T-helper 22 cell (primary cell): ENCODE measurements at regions not wholly inside any gene's neighbourhood (a gene's known extent, or its start where the extent isn't known, plus 50 kb on each side); places are given as distances from the start of the nearest gene placed in this dataset.
A peak's percentile ranks its signal among the peaks of the same experiment; 100 is the strongest.
"Not testable (repeated sequence)": the region's sequence is repeated elsewhere in the genome, so short reads cannot be mapped to it uniquely, and the experiment has no call there.

Source experiments
- DNase-seq: peaks from one replicate; pipeline ENCODE4 v3.0.0-alpha.2; 2020; ENCODE audit warnings: low read depth

DNA sequence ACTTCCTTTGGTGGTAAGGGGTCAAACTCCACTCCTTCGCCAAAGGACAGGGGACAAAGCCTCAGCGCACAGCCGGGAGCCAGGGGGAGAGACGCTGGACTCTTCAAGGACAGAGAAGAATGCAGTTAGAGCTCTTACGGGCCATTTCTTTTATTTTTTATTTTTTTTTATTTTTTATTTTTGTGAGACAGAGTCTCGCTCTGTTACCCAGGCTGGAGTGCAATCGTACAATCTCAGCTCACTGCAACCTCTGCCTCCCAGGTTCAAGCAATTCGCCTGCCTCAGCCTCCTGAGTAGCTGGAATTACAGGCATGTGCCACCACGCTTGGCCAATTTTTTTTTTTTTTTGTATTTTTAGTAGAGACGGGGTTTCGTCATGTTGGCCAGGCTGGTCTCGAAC lies 93.2 kb upstream of the RPH3AL start, which contains the start of gene RFLNB:
Gene RFLNB, minus strand, starts transcription at position 101 of the 400 bp plus-strand sequence.
- DNase-seq = not testable (repeated sequence)

DNA sequence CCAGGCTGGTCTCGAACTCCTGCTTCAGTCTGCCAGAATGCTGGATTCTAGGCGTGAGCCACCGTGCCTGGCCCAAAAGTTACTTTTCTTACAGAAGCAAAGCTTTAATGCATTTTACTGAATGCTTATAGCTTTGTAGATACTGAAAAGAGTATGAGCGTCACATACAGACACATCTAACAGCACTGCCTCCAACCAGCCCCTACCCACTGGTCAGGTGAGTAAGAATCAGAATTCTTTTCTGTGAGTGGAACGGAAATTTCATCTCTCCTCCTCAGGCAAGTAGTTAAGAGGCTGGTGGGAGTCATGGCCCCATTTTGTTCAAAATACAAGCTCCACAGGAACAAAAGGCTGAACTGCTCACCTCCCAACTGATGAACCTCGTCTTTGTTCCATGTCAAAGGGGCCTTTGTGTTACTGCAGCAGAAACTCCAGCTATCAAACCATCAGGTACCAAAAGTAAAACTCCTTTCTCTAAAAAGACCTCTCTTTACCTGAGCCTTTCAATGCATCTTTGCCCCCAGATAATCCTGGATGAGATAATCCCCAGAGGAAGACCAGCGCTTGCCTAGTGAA lies 92.4 kb upstream of the RPH3AL start:
- no peak for DNase-seq

DNA sequence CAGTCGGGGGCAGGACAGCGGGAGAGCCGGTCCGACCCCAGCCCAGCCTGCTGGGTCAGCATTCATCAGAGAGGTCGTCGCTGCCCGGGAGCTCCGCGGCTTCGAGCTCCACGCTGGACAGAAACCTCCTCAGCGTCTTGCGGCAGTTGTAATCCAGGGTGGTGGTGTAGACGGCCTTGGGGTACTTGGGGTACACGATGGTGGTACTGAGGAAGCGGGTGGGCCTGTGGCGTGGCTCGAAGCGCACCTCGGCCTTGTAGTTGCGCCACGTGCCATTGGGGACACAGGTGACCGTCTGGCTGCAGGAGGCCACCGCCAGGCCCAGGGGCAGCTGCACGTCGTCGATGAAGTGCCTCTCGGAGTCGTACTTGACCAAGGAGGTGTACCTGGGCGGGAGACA lies 90.5 kb upstream of the RPH3AL start:
- no peak for DNase-seq

DNA sequence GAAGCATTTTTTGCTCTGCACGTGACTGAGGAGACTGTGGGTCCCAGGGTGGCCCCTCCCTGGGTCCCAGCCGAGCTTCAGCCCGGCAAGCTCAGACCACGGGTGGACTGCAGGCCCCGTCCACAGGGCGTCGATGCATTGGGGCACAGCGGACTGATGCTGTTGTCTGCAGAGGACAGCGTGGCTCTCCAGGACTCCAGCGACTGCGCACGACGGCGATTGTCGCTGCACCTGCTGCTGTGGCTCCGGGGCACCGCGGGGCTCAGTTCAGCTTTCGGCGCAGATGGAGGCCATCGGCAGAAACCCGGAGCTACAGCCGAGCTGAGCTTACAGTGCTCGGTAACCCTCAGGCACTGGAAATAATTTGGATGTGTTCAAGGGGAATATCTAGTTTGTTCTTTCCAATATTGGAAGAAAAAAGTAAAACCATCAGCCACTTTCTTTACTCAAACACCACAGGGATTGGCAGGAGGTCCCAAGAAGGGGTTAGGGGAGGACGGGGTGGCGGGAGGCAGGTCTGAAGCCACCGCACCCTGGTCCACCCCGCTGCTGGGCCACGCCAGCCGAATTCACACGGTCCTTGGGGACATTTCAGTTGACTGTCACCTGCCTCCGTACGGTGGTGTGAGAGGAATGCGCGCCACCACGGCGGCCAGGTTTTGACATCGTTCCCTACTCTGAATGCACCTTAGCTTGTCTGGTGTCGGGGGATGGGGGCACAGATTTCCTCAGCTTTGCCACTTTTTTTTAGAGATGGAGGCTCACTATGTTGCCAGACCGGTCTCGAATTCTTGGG lies 88.7 kb upstream of the RPH3AL start:
- no peak for DNase-seq

DNA sequence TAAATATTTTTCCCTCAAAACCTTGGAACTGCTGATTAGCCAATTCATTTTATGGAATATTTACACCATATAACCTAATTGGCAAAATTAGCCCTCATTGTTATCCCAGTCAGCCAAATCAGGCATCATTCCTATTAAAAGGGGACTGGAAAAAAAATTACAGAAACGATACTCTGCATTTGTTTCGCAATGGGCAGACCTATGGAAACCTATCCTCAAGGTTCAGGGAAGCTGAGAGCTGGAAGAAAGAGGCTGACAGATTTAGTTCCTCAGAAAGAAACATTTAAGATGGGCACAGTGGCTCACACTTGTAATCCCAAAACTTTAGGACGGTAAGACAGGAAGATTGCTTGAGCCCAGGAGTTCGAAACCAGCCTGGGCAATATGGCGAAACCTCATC lies 85.6 kb upstream of the RPH3AL start:
- no peak for DNase-seq

DNA sequence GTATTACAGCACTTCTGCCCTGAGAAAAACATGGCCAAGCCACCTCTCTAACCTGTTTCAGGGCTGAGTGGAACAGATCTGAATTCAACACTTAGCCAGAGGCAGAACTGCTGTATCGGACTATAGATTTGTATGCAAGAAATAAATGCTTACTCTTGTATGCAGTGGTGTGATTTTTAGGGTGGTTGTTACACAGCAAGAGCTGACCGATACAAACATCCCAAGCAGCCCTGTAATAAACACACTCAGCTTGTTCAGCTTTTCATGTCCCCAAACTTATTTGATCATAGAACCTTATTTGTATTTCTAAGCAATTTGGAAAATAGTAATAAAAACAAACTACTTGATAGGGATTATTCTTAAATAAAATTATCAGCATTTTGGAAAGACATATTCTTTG lies 84.9 kb upstream of the RPH3AL start:
- no peak for DNase-seq

DNA sequence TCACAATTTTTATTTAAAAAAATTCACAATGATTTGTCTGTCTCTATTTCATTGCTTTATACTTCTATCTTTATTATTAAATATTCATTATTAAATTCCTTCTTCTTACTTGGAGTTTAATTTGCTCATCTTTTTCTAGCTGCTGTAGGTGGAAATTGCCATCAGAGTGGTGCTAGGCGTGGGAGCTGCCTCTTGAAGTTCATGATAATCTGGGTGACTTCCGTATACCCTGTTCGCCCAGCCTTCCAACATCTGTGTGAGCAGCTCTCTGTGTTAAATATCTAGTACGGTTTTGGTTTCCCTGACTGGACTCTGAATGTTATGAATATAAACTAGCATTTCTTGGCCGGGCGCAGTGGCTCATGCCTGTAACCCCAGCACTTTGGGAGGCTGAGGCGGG lies 84.0 kb upstream of the RPH3AL start:
- DNase-seq = no peak

DNA sequence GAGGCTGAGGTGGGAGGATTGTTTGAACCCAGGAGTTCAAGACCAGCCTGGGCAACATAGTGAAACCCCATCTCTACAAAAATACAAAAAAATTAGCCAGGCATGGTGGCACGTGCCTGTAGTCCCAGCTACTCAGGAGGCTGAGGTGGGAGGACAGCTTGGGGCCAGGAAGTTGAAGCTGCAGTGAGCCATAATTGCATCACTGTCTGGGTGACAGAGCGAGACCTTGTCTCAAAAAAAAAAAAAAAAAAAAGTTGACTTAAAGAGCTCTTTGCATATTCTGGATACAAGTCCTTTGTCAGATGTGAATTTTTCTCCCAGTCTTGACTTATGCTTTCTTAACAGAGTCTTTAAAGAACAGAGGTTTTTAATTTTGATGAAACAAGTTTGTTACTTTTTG lies 79.9 kb upstream of the RPH3AL start:
- not testable (repeated sequence) for DNase-seq

DNA sequence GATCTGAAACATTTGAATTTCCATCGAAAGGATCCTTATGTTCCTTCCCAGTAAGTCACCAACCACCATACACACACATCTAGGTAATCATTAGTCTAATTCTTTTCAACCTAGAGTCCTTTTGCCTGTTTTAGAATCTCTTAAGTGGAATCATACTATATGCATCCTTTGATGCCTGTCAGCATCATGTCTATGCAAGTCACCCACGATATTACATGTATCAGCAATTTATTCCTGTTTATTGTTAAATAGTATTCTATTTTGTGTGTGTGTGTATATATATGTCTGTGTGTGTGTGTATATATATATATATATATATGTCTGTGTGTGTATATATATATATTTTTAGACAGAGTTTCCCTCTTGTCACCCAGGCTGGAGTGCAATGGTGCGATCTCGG lies 78.9 kb upstream of the RPH3AL start:
- no peak for DNase-seq

DNA sequence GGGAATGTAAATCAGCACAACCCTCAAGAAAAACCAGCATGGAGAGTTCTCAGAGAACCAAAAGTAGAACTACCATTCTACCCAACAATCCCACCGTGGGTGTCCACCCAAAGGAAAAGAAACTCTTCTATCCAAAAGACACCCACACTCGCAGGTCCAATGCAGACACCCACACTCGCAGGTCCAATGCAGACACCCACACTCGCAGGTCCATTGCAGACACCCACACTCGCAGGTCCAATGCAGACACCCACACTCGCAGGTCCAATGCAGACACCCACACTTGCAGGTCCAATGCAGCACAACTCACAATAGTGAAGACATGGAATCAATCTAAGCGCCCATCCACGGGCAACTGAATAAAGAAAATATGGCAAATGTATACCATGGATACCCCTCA lies 77.0 kb upstream of the RPH3AL start:
- DNase-seq = no peak

DNA sequence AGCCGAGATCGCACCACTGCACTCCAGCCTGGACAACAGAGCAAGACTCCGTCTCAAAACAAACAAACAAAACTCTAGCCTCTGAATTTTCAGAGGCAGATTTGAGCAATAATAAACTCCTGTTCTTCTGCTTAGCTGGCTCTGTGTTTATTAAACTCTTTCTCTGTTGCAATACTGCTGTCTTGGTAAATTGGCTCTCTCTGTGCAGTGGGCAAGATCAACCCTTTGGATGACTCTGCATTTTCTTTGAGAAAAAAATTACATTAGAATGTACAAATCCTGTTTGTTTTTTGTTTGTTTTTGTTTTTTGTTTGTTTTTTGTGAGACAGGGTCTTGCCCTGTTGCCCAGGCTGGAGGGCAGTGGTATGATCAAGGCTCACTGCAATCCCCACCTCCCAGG lies 75.8 kb upstream of the RPH3AL start:
- DNase-seq = no peak

DNA sequence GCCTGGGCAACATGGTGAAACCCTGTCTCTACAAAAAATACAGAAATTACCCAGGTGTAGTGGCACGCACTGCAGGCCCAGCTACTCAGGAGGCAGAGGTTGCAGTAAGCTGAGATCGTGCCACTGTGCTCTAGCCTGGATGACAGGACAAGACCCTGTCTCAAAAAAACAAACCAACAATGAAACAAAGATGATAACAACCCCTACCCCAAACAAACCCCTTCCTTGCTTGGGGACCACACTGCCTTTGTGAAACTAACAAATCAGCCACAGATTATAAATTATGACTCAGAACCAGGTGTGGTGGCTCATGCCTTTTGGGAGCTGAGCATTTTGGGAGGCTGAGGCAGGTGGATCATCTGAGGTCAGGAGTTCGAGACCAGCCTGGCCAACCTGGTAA lies 75.3 kb upstream of the RPH3AL start:
- DNase-seq = no peak

DNA sequence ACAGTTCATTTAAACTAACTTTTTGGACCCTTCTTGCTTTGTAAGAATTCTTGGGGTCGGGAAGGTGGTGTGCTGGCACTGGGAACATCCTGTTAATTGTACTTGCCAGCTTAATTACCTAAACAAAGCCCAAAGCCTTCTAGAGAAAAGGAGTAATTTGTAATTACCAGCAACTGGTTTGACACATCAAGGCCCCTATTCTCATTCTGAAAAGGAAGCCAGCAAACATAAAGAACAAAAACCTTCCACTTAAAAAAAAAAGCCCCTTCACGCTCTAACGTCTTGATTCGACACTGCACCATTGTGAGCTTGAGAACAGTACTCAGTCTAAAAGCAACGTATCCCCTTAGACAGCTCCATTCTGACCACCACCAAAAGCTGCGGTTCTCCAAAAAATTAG lies 74.7 kb upstream of the RPH3AL start:
- DNase-seq = no peak

DNA sequence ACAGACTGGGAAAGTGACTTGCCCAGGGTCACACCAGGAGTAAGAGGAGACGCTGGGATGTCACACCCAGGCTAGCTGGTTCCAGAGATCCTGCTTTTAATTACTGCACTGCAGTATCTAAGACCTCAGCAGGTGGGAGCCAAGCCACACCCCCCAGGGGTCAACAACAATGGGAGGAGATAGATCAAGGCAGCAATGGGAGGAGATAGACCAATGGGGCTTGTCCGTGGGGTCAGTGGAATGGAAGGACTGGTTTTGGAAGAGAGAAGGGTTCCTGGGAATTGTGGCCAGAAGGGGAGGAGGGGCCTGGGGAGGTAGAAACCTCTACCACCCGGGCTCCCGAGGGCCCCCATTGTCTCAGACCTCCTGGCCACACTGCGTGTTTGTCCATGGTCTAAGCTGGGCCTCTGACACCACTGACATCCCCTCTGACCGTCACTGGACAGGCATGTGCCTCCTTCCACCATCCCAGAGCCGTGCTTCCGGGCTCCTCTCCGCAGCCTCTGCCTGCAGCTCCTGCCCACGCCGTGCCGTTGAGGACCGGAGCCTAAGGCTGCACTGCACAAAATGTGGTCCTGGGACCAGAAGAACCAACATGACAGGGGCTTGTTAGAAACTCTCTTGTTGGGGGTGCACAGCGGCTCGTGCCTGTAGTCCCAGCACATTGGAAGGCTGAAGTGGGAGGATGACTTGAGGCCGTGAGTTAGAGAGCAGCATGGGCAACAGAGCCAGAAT lies 69.8 kb upstream of the RPH3AL start:
- DNase-seq = no peak

DNA sequence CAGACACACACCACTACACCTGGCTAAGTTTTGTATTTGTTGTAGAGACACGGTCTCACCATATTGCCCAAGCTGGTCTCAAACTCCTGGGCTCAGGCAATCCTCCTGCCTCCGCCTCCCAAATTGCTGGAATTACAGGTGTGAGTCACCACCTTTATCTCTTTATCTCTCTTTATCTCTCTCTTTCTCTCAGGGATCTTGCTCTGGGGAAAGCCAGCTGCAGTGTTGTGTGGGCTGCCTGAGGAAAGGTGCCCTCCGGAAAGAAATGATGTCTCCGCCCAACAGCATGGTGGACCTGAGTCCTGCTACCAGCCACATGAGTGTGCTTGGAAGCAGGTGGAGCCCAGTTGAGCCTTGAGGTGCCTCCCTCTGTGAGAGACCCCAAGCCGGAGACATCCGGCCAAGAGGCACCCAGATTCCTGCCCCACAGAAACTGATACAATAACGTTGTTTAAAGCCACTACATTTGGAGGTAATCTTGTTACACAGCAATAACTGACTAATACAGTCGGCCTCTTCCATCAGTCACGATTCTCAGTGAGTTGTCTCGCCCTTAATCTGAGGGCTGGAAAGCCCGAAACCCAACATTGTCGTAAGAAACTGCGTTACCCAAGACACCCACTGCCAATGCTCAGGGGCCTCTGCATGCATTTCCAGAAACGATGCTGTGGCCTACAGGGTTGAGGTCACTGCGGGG lies 68.0 kb upstream of the RPH3AL start:
- no peak for DNase-seq

DNA sequence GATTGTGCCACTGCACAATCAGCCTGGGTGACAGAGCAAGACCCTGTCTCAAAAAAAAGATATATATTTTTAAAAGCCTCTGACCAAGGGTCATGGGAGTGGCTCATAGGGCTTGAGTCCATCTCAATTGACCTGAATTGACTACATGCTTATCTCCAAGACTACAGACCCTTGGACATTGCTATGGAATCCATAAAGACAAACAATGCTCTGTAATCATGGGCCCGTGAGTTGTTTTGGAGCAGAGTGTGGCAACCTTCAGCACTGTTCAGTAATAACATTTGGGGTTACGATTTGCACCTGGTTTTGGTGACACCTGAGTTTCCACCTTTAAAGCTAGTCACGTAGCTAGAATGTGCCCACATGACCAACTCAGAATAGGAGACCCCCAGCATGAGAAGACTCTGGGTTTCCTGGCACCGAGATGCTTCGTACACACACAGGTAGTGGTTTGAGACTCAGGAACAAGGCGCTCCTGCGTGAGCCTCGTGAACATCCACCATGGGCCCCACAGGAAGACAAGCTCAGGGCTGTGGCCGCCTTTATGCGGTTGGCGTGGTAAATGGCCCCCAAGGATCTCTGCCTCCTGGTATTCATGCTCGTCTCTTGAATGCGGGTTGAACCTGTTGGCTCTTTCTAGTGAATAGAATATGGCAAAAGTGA lies 66.6 kb upstream of the RPH3AL start:
- peak; percentile 33 for DNase-seq

DNA sequence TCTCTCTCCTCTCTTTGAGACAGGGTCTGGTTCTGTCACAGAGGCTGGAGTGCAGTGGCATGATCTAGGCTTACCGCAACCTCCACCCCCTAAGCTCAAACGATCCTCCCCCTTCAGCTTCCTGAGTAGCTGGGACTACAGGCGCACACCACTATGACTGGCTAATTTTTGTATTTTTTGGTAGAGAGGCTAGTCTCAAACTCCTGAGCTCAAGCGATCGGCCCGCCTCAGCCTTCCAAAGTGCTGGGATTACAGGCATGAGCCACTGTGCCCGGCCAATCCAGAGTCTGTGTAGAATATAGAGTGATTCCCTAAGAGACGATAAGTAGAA lies 65.8 kb upstream of the RPH3AL start:
- DNase-seq = peak; percentile 36

DNA sequence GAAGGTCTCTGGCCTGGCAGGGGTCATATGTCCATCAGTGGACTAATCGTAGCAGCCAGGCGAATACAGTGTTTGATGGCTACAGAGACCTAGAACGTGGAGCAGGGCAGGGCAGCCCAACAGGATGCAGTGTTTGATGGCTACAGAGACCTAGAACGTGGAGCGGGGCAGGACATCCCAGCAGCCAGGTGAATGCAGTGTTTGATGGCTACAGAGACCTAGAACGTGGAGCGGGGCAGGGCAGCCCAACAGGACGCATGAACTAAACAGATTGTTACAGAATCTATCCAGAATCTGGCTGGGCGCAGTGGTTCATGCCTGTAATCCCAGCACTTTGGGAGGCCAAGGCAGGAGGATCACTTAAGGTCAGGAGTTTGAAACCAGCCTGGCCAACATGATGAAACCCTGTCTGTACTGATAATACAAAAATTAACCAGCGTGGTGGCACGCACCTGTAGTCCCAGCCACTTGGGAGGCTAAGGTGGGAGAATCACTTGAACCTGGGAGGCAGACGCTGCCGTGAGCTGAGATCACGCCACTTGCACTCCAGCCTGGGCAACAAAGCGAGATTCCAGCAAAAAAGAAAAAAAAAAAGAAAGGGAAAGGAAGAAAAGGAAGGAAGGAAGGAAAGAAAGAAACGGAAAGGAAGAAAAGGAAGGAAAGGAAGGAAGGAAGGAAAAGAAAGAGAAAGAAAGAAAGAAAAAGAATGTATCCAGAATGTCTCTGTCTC lies 65.2 kb upstream of the RPH3AL start:
- DNase-seq = no peak

DNA sequence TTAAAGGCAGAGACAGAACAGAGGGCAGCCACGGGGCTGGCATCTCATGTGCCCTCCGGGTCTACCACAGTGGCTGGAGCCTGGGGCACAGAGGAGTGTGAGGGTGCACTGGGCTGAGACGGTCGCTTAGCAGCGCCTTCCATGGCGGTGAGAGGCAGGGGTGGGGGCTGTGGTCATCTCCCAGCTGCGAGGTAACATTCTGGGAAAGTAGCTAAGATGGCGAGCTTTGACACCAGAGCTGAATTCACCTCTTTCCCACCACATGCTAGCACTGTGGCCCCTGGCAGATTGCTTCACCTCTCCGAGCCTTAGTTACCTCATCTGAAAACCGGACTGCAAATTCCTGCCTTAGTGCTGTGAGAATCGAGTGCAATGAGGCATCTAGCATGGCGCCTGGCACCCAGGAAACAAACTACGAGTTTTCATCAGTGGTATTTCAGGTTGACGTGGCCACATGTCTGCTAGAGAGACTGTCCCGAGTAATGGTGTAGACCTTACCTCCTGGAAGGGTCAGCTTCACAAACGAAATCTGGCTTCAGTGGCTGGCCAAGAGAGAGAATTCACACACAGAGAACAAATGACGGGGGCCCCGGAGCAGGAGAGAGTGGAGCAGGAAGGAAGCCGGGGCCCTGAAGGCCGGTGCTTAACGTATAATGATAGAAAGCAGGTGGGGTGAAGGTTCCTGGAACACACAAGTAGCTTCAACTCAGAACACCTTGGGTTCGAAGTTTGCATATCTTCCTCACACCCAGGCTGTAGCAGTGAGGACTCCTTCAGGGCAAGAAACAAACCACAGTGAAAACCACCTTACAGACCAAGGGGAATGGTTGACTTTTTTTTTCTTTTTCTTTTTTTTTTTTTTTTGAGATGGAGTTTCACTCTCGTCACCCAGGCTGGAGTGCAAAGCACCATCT lies 63.9 kb upstream of the RPH3AL start:
- DNase-seq = peak; percentile 11

DNA sequence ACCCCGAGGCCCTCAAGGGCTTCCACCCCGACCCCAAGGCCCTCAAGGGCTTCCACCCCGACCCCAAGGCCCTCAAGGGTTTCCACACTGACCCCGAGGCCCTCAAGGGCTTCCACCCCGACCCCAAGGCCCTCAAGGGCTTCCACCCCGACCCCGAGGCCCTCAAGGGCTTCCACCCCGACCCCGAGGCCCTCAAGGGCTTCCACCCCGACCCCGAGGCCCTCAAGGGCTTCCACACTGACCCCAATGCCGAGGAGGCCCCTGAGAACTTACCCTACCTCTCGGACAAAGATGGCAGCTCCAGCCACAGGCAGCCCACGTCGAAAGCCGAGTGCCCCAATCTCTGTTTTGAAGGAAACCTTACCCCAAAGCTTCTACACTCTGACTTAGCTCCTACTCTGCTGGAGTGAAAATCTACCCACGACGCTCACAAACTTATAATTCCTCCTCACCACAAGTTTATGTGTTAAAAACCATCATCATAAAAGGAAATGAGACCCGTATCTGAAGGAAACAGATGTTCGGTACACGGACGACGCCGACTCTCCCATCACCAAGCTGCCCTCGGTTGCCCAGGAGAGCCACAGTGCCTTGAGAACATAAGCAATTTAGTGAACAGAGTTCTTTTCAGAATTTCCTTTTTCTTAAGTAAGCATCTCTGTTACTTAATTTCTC lies 61.2 kb upstream of the RPH3AL start:
- DNase-seq = no peak
